Keratinocyte (primary cell): ENCODE measurements at regions not wholly inside any gene's neighbourhood (a gene's known extent, or its start where the extent isn't known, plus 50 kb on each side); places are given as distances from the start of the nearest gene placed in this dataset.
"Not testable (repeated sequence)": the region's sequence is repeated elsewhere in the genome, so short reads cannot be mapped to it uniquely, and the experiment has no call there.

ENCODE experiments used
- EZH2 ChIP-seq: IDR thresholded peaks from one replicate; pipeline ENCODE4 v1.6.1; 2012; ENCODE audit warnings: inconsistent platforms, mild to moderate bottlenecking, low read length, moderate library complexity
- TF ChIP-seq, protein P1 (sequence below), 3 experiments: IDR thresholded peaks in 1 of 3; conservative IDR thresholded peaks in 1 of 3; optimal IDR thresholded peaks in 1 of 3; 2 replicates in 2 of 3; 3 replicates in 1 of 3; pipeline versions ENCODE3 to v1.5.1; 2011; ENCODE audit warnings: low read length in 3 of 3, mild to moderate bottlenecking in 3 of 3, moderate library complexity in 2 of 3, control low read depth in 1 of 3, inconsistent platforms in 1 of 3; ENCODE audit not compliant: insufficient read depth in 2 of 3; ENCODE audit errors: extremely low read depth in 1 of 3

DNA sequence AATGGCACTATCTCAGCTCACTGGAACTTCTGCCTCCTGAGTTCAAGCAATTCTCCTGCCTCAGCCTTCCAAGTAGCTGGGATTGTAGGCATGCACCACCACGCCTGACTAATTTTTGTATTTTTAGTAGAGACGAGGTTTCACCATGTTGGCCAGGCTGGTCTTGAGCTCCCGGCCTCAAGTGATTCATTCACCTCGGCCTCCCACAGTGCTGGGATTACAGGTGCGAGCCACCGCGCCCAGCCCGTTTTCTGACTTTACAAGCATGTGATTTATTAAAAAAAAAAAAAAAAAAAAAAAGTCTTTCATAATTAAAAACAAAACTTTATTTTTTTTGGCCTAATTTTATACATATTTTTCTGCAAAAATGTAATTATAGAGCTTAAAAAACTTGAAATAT lies 64.8 kb upstream of the DGKB start:
- TF ChIP-seq, protein P1, sequence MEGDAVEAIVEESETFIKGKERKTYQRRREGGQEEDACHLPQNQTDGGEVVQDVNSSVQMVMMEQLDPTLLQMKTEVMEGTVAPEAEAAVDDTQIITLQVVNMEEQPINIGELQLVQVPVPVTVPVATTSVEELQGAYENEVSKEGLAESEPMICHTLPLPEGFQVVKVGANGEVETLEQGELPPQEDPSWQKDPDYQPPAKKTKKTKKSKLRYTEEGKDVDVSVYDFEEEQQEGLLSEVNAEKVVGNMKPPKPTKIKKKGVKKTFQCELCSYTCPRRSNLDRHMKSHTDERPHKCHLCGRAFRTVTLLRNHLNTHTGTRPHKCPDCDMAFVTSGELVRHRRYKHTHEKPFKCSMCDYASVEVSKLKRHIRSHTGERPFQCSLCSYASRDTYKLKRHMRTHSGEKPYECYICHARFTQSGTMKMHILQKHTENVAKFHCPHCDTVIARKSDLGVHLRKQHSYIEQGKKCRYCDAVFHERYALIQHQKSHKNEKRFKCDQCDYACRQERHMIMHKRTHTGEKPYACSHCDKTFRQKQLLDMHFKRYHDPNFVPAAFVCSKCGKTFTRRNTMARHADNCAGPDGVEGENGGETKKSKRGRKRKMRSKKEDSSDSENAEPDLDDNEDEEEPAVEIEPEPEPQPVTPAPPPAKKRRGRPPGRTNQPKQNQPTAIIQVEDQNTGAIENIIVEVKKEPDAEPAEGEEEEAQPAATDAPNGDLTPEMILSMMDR (optimal IDR thresholded peaks at IDR 0.05 in 1 of 3, IDR thresholded peaks at IDR 0.05 in 1 of 3, conservative IDR thresholded peaks at IDR 0.05 in 1 of 3; ENCODE audit: extremely low read depth in 1 of 3, insufficient read depth in 2 of 3, low read length in 3 of 3), result not testable (repeated sequence)
- TF ChIP-seq EZH2, result not testable (repeated sequence)
